HG02571 (cell line): ENCODE measurements at regions not wholly inside any gene's neighbourhood (a gene's known extent, or its start where the extent isn't known, plus 50 kb on each side); places are given as distances from the start of the nearest gene placed in this dataset.
"Not testable (repeated sequence)": the region's sequence is repeated elsewhere in the genome, so short reads cannot be mapped to it uniquely, and the experiment has no call there.

Source experiments
- ATAC-seq: cut with Tn5 transposase; IDR thresholded peaks from one replicate; pipeline ENCODE4 v1.9.1; 2021; ENCODE audit warnings: mild to moderate bottlenecking, moderate library complexity; ENCODE audit not compliant: unreplicated experiment

DNA sequence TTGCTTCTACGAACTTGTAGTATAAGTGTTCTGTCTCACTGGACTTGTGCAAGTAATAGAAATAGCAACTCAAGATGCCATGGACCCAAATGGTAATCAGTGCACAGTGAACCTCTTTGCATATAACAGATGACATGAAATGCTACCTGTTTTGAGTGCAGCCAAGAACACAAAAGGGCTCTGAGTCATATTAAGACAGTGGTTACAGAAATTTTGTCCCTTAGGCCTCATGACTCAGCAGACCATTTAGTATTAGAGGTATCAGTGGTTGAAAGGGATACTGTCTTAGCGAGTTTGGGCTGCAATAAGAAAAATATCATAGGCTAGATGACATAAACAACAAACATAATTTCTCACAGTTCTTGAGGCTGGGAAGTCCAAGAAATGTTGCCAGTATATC, 502.9 kb upstream of the PCDH10 start:
- ATAC-seq: peak; percentile 73

DNA sequence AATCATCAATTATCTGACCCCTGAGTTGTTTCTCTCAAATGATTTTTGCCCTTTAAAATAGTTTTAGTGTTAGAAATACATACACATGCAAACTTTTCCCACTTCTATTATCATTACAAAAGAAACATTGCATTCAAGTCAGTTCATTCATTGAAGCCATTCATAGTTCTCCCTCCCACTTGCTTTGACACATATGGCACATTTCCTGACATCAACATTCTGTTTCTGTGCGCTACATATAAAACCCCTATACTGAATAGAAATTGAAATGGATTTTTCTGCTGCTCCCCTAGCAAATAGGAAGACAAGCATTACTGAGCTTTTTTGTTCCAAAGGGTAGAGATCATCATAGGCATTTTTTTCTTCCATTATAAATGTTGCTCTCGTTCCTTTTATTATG, 497.9 kb upstream of the PCDH10 start:
- no peak for ATAC-seq

DNA sequence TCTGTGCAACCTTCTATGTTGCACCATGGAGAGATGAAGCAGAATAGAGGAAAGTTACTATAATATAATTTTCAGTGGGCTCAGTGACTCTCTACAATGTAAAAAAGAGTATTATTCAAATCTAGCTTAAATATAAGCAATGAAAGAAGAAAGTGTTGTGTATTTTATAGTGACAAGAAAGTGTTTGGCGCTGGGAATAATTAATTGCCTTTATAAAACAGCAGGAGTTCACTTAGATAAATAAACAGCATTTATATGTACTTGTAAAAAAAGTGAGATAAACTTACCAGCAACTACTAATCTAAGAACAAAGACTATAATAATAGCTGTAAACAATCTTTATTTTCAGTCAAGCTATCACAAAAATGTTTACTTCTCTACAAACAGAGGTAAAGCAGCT, 488.9 kb upstream of the PCDH10 start:
- no peak for ATAC-seq

DNA sequence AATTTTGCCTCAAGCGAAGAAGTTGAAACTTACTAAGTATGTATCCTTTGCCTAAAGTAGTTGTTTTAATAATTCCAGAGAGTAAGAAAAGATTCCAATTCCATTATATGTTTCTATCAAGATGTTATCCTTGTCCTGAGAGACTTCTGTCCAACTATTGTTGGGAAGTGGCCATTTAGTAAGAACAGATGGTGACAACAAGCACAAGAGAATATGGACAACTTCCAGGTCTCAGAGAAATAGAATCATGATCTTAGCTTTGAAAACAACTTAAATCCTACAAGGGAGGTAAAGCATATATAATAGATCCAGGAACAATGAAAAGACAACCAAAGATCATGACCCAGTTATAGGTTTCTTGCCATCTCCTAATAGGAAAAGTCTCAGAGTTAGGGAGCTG, 486.6 kb upstream of the PCDH10 start:
- ATAC-seq: no peak

DNA sequence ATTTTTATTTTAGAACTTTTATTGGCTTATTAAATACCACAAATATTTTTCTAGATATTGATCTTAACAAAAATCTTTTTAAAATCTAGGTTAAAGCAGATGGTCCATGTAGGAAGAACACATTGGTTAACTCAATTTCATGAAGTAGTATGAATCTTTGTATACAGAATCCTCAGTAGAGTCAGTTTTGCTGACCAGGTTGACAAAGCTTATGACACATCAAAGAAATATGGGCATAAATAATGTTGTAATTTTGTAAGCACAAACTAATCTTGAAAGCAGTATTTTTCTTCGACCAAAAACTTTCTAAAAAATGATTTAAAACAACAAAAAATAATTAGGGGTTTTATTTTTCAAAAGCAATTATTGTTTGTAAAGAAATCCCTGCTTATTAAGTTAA, 479.3 kb upstream of the PCDH10 start:
- ATAC-seq: no peak

DNA sequence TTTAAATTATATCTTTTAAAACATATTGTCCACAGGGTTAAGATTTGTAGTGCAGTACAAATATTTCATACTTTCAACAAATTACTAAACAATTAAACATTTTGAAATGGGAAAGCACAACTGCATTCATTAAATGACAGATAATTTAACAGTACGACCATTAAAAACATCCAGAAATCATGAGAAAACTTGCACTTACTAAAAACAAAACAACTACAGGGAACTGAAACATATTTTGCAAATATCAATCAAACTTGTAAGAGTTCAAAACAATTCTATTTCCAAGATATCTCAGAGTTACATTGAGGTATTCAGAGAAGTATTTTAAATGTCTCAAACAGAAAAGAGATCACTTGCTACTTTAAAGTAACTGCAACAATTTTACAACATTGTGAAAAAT, 478.5 kb upstream of the PCDH10 start:
- ATAC-seq: no peak

DNA sequence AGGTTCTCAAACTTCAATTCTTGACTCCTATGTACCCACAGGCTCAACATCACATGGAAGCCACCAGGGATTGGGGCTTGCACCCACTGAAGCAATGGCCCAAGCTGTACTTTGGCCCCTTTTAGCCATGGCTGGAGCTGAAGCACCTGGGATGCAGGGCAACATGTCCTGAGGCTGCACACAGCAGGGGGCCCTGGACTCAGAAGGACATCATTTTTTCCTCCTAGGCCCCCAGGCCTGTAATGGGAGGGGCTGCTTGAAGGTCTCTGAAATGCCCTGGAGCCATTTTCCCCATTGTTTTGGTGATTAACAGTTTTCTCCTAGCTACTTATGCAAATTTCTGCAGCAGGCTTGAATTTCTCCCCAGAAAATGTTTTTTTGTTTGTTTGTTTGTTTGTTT, 465.1 kb upstream of the PCDH10 start:
- no peak for ATAC-seq

DNA sequence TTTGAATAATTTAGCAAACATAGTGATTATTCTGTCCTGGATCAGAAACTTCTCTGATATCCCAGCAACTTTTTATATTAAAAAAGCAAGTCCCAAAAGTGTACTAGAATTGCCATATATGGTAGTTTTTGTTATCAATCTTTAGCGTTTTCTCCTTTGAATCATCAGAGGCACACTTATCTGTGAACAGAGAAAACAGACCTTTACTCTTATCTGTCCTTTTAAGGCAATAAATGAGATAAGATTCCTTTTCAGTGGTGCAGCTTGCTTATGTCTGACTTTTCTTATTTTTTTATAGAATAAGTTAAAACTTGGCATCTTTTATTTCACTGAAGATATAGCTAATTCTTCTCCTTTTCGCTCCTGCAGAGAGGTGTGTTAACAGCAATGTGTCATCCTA, 458.1 kb upstream of the PCDH10 start:
- no peak for ATAC-seq

DNA sequence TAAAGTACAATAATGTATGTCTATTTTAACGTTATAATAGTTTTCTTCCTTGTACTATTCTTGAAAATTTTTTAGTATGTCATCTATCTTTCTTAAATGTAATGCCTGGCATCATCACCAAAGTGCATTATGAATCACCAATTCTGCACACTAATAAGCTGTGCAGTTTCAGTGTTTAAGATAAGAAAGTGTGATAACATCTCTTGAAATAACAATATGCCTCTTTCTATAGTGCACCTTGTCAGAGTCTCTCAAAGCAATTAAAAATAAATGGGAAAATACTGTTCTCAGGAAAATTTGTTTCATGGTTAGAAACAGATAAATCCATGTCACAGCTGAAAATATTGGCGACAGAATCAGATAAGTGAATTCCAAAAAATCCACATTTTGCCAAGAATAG, 457.4 kb upstream of the PCDH10 start:
- no peak for ATAC-seq

DNA sequence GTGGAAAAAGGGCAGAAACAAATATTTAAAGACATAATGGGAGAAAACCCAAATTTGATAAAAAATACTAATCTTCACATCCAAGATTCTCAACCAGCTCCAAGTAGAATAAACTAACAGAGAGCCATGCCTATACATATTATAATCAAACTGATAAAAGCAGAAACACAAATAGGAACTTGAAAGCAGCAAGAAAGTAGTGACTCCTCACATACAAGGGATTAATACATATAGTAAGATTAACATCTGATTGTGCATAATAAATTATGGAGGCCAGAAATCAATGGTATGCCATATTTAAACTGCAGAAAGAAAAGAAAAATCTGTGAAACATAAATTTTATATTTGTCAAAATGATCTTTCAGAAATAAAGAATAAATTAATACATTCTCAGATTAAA, 454.3 kb upstream of the PCDH10 start:
- ATAC-seq: no peak

DNA sequence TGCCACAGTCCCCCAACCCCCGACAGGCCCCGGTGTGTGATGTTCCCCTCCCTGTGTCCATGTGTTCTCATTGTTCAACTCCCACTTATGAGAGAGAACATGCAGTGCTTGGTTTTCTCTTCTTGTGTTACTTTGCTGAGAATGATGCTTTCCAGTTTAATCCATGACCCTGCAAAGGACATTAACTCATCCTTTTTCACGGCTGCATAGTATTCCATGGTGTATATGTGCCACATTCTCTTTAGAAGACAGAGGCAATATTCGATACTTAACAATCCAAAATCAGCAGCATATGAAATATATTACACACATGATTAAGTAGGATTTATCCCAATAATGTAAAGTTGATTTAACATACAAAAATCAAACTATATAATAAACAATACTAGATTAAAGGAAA, 451.6 kb upstream of the PCDH10 start:
- ATAC-seq: not testable (repeated sequence)

DNA sequence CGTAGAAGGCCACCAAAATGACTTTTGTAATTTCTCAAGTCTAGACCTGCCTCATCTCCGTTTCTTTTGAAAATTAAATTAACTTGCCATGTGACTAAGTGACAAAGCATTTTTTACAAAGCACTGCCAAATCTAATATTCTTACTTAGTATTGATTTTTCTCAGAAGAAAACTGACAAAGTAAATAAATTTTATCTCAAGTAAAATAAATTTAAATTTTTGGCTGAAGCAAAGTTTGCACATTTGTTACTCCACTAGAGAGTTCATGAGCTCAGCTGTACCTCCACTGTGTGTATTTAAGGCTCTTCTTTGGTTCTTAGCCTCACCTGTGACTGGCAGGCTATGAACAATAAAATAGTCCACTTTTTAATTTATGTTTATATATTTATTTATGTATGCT, 441.1 kb upstream of the PCDH10 start:
- ATAC-seq: no peak

DNA sequence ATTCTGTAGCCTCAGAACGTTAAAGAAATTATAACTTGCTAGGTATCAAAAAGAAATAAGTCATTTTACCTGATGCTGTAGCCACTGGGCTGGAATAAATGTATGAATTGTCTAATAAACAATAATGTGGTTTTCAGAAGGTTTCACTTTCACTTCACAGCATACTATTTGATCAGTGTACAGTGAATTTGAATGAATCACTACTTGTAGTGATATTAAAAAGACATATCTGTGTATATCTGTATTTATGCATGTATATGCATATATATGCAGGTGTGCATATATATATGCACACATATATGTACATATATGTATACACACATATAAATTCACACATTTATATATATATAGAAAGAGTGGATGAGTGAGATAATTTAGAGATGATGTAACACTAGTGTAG, 440.0 kb upstream of the PCDH10 start:
- no peak for ATAC-seq

DNA sequence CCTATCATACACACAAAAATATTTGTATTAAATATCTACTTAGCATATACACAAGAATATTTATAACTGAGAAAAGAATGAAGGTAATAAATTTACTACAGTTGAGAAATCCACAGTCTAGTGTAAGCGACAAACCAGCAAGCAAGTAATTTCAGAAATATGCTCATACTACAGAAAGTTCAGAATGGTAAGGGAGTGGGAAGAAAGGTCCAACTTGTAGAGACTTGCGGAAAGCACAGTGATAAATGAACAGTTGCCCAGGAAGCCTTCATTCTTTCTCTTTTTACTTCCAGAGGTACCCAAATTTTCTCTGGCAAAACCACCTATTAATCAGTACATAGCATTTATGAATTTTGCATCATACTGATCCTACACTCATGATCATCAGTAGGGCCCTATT, 438.1 kb upstream of the PCDH10 start:
- ATAC-seq: no peak

DNA sequence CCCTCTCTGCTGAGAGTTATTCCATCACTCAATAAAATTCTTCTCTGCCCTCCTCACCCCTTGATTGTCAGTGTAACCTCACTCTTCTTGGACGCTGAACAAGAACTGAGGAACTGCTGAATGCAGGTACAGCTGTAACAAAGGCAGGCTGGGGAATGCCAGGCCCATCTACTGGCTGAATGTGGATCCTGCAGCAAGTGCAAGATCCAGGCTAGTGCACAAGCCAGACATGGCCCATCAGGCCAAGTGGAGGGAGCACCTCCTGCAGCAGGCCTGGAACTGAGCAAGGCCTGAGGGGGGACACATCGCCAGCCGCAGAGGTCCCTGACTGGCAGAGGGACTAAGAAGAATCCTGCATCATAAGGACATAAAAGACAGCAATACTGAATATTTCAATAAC, 411.8 kb upstream of the PCDH10 start:
- no peak for ATAC-seq

DNA sequence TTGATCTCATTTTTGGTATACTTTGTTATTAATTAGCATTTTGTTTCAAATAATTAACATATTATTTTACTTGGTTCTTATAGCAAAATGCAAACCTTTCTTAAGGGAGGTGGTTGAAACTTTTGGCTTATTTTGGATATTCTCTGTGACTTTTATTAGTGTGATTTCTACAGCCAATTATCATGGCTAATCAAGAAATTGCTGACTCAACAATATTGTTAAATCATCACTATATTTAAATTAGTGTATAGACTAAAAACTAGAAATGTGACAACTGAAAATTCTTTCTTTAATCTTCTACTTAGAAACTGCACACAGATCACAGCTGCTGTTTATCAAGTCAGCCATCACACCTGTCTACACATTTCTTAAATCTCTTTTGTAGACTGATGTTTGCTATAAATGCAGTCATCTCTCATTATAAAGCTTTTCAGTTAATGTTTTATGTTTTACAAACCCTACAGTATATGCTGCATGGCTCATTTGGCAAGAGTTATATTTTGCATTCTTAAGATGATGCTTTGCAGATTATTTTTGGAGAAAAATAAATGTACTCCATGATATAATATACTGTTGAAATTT, 389.8 kb upstream of the PCDH10 start:
- no peak for ATAC-seq

DNA sequence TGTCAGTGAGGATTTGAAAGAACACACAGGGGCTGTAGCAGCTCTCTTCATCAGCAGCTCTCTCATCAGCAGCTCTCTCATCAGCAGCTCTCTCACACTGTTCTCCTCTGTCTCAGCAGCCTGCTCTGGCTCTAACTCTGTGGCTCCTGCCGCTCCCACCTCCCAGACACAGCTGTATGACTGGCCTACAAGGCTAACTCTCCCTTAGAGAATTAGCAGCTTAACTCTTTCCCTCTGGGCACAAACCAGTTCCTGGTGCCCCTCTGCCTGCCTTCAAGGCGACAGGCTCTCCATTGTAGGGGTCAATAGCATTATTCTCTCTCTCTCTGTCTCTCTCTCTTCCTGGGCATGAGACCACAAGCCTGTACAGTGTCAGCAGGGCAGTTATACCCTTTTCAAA, 385.6 kb upstream of the PCDH10 start:
- no peak for ATAC-seq

DNA sequence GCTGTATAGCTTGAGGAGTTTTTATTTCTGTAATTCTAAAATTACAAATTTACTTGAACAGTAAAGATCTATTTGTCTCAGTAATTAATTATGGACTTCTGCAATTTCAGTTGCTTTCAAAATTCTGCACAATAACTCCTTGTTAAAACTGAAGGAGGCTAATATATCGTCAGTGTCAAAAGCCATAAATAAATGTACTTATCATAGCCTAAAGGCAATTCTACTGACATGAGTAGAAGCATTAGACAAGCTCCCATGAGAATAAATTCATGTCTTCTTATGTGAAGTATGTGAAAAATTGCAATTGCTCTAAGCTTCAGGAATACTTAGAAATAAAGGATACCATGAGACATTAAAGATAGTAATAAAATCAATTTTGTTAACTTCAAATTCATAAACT, 381.2 kb upstream of the PCDH10 start:
- no peak for ATAC-seq

DNA sequence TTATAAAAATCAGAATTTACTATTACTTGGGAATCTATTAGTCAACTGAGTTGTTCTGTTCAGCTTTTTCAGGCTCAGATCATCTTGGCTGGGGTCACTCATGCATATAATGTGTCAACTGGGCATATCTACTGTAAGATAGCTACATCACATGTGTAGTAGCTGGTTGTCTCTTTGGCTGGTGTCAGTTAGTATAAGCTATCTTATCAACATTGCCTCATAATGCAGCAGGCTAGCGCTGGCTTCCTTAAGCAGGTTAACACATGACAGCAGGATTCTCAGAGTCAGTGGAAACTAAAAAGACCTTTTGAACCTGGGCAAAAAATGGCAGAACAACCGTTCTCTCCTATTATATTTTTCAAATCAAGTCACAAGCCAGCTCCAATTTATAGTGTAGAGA, 378.3 kb upstream of the PCDH10 start:
- no peak for ATAC-seq

DNA sequence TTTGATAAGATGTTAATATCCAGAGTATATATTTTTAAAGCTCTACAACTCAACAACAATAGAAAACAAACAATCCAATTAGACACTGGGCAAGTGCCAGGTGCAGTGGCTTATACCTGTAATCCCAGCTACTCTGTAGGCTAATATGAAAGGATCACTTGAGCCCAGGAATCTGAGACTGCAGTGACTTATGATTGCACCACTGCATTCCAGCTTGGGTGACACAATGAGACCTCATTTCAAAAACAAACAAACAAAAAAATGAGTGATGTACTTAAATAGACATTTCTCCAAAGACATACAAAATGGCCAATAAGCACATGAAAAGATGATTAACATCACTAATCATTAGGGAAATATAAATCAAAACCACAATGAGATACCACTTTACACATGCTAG, 356.8 kb upstream of the PCDH10 start:
- ATAC-seq: no peak

DNA sequence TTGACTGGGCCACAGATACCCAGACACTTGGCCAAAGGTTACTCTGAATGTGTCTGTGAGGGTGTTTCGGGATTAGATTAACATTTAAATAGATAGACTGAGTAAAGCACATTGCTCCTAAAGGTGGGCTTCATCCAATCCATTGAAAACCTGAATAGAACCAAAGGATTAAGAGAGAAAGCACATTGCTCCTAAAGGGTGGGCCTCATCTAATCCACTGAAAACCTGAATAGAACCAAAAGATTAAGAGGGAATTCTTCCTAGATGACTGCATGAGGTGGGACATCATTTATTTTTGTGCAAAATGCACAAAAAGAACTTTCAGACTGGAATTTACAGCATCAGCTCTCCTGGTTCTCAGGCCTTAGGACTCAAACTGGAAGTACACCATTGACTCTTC, 351.2 kb upstream of the PCDH10 start:
- no peak for ATAC-seq

DNA sequence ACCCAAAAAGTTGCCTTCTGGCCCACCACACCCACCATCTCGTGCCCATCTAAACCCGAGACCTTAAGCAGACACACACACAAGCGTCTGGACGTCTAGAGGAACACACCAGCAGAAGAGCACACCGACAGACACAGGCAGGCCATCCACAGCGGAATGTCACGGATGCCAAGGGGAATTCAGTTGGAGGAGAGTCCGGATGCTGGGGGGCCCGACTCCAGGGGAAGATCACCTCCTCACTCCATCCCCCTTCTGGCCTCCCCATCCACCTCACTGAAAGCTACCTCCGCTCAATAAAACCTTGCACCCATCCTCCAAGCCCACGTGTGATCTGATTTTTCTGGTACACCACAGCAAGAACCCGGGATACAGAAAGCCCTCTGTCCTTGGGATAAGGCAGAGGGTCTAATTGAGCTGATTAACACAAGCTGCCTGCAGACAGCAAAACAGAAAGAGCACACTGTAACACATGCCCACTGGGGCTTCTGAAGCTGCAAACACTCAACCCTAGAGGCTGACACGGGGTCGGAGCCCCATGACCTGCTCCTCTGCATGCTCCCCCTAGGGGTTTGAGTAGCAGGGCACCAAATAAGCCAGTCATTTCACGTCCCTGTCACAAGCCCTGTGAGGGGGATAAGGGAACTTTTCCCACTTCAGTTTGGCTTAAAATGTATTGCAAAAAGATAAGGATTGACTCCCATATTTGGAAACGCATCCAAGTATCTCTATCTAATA, 339.6 kb upstream of the PCDH10 start:
- no peak for ATAC-seq

DNA sequence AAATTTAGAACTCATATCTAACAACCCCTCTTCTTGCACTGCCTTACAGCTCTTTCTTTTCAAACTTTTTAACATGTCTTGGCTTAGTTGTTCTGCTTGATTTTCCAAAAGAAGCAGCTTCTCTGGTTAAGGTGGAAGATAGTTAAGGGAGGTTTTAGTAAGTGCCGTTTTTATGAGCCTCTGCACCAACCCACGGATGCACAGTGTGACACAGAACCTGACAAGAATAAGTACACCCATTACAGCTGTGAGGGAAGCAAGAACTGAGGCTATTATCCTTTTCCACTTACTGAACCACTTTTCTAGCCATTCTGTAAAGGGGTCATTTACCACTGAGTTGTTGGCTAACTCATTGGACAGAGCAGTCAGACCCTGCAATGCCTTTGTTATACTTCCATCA, 336.0 kb upstream of the PCDH10 start:
- ATAC-seq: not testable (repeated sequence)
